GM21381 (cell line): ENCODE measurements at regions not wholly inside any gene's neighbourhood (a gene's known extent, or its start where the extent isn't known, plus 50 kb on each side); places are given as distances from the start of the nearest gene placed in this dataset.

Experiments
- ATAC-seq: cut with Tn5 transposase; IDR thresholded peaks from one replicate; pipeline ENCODE4 v1.9.1; 2021; ENCODE audit warnings: mild to moderate bottlenecking, moderate library complexity; ENCODE audit not compliant: unreplicated experiment

- ATAC-seq, result no peak
These were observed 552.0 kb downstream of the IRS1 start for GRCh38 chr2:226247289-226248275.

- no peak for ATAC-seq
These were observed 565.4 kb downstream of the IRS1 start for GRCh38 chr2:226234187-226234586.

- ATAC-seq, result no peak
These were observed 566.2 kb downstream of the IRS1 start for GRCh38 chr2:226233388-226233787.

GRCh38 chr2:226228080-226228479, 571.5 kb downstream of the IRS1 start:
- no peak for ATAC-seq

GRCh38 chr2:226227341-226227740, 572.3 kb downstream of the IRS1 start:
- ATAC-seq, result no peak

GRCh38 chr2:226223704-226224103, 575.9 kb downstream of the IRS1 start:
- ATAC-seq, result no peak

- no peak for ATAC-seq
These were observed 579.1 kb downstream of the IRS1 start for GRCh38 chr2:226220511-226220910.

GRCh38 chr2:226217191-226217590, 582.4 kb downstream of the IRS1 start:
- ATAC-seq, result no peak

GRCh38 chr2:226216575-226216974, 583.0 kb downstream of the IRS1 start:
- ATAC-seq, result no peak

- ATAC-seq, result peak; percentile 88
These were observed 583.6 kb downstream of the IRS1 start for GRCh38 chr2:226215902-226216503.

GRCh38 chr2:226213717-226214116, 585.9 kb downstream of the IRS1 start:
- no peak for ATAC-seq

- no peak for ATAC-seq
These were observed 588.2 kb downstream of the IRS1 start for GRCh38 chr2:226211439-226211838.

- ATAC-seq, result no peak
These were observed 590.9 kb downstream of the IRS1 start for GRCh38 chr2:226208726-226209125.

GRCh38 chr2:226207671-226208070, 591.9 kb downstream of the IRS1 start:
- ATAC-seq, result no peak

GRCh38 chr2:226199555-226199954, 600.1 kb downstream of the IRS1 start:
- no peak for ATAC-seq

- no peak for ATAC-seq
These were observed 600.7 kb downstream of the IRS1 start for GRCh38 chr2:226198956-226199355.

- ATAC-seq, result no peak
These were observed 609.0 kb downstream of the IRS1 start for GRCh38 chr2:226190479-226191252.

GRCh38 chr2:226189061-226189460, 610.6 kb downstream of the IRS1 start:
- no peak for ATAC-seq

GRCh38 chr2:226187616-226188015, 612.0 kb downstream of the IRS1 start:
- ATAC-seq, result no peak

GRCh38 chr2:226187156-226187555, 612.5 kb downstream of the IRS1 start:
- no peak for ATAC-seq

- ATAC-seq, result no peak
These were observed 613.9 kb downstream of the IRS1 start for GRCh38 chr2:226185616-226186211.
